ENCODE measurements at regions not wholly inside any gene's neighbourhood (a gene's known extent, or its start where the extent isn't known, plus 50 kb on each side); places are given as distances from the start of the nearest gene placed in this dataset.
"Not testable (repeated sequence)": the region's sequence is repeated elsewhere in the genome, so short reads cannot be mapped to it uniquely, and the experiment has no call there.

DNA sequence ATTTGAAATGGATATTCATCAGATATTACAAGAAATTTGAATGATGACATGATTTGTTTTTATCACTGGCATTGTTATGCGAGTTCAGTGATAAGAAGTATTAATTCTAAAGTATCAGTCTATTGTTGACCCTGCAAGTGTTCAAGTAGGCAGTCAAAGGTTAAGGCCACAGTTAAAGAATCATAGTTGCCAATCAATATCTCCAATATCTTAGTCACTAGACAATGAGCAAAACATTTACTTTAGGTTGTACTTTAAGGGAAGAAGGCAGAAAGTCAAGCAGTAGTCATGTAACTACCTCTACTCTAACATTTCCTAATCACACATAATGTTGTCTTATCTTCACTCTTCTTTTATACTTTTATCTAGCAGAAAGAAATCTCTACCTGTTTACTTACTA is 709.8 kb downstream of the PCDH17 start:
- DNase-seq: no peak
- Histone ChIP-seq H3K9me3 (no peaks in the 10 kb centered on the region), H3K4me3 (no peak overlapping the region), H3K27ac (no peak overlapping the region), H3K27me3 (no peaks in the 10 kb centered on the region), H3K4me1 (no peaks in the 10 kb centered on the region), H3K36me3 (no peaks in the 10 kb centered on the region)
- TF ChIP-seq, protein P1, sequence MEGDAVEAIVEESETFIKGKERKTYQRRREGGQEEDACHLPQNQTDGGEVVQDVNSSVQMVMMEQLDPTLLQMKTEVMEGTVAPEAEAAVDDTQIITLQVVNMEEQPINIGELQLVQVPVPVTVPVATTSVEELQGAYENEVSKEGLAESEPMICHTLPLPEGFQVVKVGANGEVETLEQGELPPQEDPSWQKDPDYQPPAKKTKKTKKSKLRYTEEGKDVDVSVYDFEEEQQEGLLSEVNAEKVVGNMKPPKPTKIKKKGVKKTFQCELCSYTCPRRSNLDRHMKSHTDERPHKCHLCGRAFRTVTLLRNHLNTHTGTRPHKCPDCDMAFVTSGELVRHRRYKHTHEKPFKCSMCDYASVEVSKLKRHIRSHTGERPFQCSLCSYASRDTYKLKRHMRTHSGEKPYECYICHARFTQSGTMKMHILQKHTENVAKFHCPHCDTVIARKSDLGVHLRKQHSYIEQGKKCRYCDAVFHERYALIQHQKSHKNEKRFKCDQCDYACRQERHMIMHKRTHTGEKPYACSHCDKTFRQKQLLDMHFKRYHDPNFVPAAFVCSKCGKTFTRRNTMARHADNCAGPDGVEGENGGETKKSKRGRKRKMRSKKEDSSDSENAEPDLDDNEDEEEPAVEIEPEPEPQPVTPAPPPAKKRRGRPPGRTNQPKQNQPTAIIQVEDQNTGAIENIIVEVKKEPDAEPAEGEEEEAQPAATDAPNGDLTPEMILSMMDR (IDR thresholded peaks at IDR 0.05): no peak
- no peak for TF ChIP-seq POLR2A (IDR thresholded peaks at IDR 0.05)
- intact Hi-C loops (cut with DNase I; ENCODE audit: low total_unique reads): no loop called here

DNA sequence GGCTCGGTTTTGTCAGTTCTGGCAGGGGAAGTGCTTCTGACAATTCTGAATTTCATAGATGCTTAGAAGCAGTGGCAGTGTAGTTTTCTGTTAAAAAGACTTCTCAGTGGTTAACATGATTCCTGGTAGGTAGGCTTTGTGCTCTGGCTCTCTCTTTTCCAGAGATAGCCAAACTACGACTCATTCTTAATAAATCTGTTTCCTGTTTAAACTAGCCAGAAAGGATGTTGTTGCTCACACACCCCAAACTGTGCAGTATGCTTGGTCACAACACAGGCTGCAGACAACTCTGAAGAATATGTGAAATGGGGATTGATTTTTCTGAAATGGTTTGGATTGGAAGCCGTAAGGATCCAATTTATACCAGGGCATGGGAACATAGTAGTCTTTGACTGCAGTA is 711.5 kb downstream of the PCDH17 start:
- H3K36me3 ChIP-seq: no peaks in the 10 kb centered on the region
- DNase-seq: no peak
- H3K9me3 ChIP-seq: no peaks in the 10 kb centered on the region
- no peaks in the 10 kb centered on the region for H3K4me1 ChIP-seq
- TF ChIP-seq POLR2A (IDR thresholded peaks at IDR 0.05): no peak
- TF ChIP-seq, protein P1 (IDR thresholded peaks at IDR 0.05): no peak
- intact Hi-C loops (cut with DNase I; ENCODE audit: low total_unique reads): no loop called here
- H3K27ac ChIP-seq: no peak overlapping the region
- no peak overlapping the region for H3K4me3 ChIP-seq
- no peaks in the 10 kb centered on the region for H3K27me3 ChIP-seq

DNA sequence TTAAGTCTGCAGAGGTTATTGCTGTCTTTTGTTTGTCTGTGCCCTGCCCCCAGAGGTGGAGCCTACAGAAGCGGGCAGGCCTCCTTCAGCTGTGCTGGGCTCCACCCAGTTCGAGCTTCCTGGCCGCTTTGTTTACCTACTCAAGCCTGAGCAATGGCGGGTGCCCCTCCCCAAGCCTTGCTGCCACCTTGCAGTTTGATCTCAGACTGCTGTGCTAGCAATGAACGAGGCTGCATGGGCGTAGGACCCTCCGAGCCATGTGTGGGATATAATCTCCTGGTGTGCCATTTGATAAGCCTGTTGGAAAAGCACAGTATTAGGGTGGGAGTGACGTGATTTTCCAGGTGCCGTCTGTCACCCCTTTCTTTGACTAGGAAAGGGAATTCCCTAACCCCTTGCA is 720.6 kb downstream of the PCDH17 start:
- H3K27me3 ChIP-seq; H3K9me3 ChIP-seq; H3K4me1 ChIP-seq; intact Hi-C loops (cut with DNase I; ENCODE audit: low total_unique reads); H3K36me3 ChIP-seq; H3K27ac ChIP-seq; H3K4me3 ChIP-seq; DNase-seq: not testable (repeated sequence)

DNA sequence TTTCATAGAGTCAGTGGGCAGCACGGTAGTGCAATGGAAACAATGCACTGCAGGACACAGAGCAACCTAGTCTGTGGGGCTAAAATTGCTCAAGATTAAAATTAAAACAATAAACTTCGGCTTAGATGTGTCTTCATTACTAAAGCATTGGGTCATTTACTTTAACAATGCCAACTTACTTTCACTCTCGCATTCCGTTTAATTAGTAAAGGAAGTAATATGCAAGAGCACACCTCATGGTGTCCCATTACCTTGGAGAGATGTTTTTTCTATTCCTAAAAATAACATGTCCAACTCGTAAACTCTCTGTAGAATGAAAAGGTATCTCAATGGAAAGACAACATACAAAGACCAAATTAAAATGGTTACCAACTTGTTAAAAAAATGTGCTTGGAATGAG is 738.4 kb downstream of the PCDH17 start:
- H3K4me3 ChIP-seq: no peak overlapping the region
- no peak for TF ChIP-seq POLR2A (IDR thresholded peaks at IDR 0.05)
- TF ChIP-seq, protein P1 (IDR thresholded peaks at IDR 0.05): no peak
- no peaks in the 10 kb centered on the region for H3K4me1 ChIP-seq
- no peaks in the 10 kb centered on the region for H3K36me3 ChIP-seq
- no peaks in the 10 kb centered on the region for H3K27me3 ChIP-seq
- DNase-seq: no peak
- no peaks in the 10 kb centered on the region for H3K9me3 ChIP-seq
- intact Hi-C loops (cut with DNase I; ENCODE audit: low total_unique reads): no loop called here
- H3K27ac ChIP-seq: no peak overlapping the region

DNA sequence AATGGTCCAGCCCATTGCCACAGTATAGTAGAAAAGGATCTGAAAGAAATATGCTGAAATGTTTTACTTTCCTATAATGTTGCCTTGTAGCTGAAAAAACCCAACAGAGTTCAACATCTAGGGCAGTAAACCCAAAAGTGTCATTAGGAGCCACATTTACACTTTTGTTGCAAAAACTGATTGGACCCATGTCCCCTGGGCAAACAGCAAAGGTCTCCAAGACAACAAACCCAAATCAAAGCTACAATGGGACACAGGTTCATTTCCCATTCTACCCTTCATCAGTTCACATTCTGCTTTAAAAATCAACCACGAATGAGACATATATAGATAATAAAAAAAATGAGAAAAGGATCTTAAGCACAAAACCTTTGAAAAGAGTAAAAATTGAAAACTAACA is 744.8 kb downstream of the PCDH17 start:
- intact Hi-C loops (cut with DNase I; ENCODE audit: low total_unique reads): no loop called here
- no peaks in the 10 kb centered on the region for H3K4me1 ChIP-seq
- no peaks in the 10 kb centered on the region for H3K27me3 ChIP-seq
- no peaks in the 10 kb centered on the region for H3K9me3 ChIP-seq
- no peak for TF ChIP-seq POLR2A (IDR thresholded peaks at IDR 0.05)
- H3K4me3 ChIP-seq: no peak overlapping the region
- H3K36me3 ChIP-seq: no peaks in the 10 kb centered on the region
- DNase-seq: no peak
- no peak overlapping the region for H3K27ac ChIP-seq

DNA sequence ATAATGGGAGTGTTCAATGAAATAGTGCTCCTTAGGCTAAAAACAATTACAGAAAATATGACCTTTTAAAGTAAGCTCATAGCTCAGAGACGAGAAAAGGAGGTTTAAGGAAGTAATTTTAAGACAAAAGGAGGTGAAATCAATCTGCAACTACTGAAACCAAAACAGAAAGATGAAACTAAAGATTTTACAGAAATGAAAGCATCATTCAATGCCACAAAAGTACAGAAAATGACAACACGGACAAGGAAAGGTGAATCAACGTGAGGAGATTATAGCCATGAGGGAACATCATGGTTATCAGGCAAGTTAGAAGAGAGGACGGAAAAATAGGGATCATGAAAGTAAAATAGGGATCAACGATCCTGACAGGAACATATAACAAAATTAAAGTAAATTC is 745.2 kb downstream of the PCDH17 start:
- Histone ChIP-seq H3K4me1 (no peaks in the 10 kb centered on the region), H3K27me3 (no peaks in the 10 kb centered on the region), H3K27ac (no peak overlapping the region), H3K4me3 (no peak overlapping the region), H3K36me3 (no peaks in the 10 kb centered on the region), H3K9me3 (no peaks in the 10 kb centered on the region)
- intact Hi-C loops (cut with DNase I; ENCODE audit: low total_unique reads): no loop called here
- no peak for DNase-seq
- TF ChIP-seq POLR2A (IDR thresholded peaks at IDR 0.05): no peak
- TF ChIP-seq, protein P1 (IDR thresholded peaks at IDR 0.05): no peak
